Neural progenitor cell (in vitro differentiated cells): ENCODE measurements at regions not wholly inside any gene's neighbourhood (a gene's known extent, or its start where the extent isn't known, plus 50 kb on each side); places are given as distances from the start of the nearest gene placed in this dataset.

Source experiments
- DNase-seq: peaks from one replicate; pipeline ENCODE4 v3.0.0-alpha.2; 2016; ENCODE audit warnings: low spot score
- H2AFZ ChIP-seq: fragments of 200-600 bp; sonication (generic); replicated peaks from 2 replicates; pipeline ENCODE4 v1.6.1; 2016; ENCODE audit warnings: antibody characterized with exemption
- H3F3A ChIP-seq: fragments of 200-600 bp; sonication (generic); 2 replicates; pipeline ENCODE4 v1.6.1; 2016; ENCODE audit warnings: antibody characterized with exemption, low read depth
- H3K27ac ChIP-seq: fragments of 200-600 bp; sonication (generic); 2 replicates; pipeline ENCODE4 v1.5.1; 2016; ENCODE audit warnings: mild to moderate bottlenecking
- H3K27me3 ChIP-seq: fragments of 200-600 bp; sonication (generic); 2 replicates; pipeline ENCODE4 v1.6.1; 2016; ENCODE audit warnings: mild to moderate bottlenecking, moderate library complexity
- H3K36me3 ChIP-seq: fragments of 200-600 bp; sonication (generic); 2 replicates; pipeline ENCODE4 v1.5.1; 2016
- H3K4me1 ChIP-seq: fragments of 200-600 bp; sonication (generic); 2 replicates; pipeline ENCODE4 v1.6.1; 2016; ENCODE audit warnings: mixed run types
- H3K4me2 ChIP-seq: fragments of 200-600 bp; sonication (generic); 2 replicates; pipeline ENCODE4 v1.6.1; 2016
- H3K4me3 ChIP-seq: fragments of 200-600 bp; sonication (generic); 2 replicates; pipeline ENCODE4 v1.5.1; 2016
- H3K79me2 ChIP-seq: fragments of 200-600 bp; sonication (generic); 2 replicates; pipeline ENCODE4 v1.6.1; 2016; ENCODE audit warnings: low read depth
- H3K9ac ChIP-seq: fragments of 200-600 bp; sonication (generic); 2 replicates; pipeline ENCODE4 v1.6.1; 2016
- H3K9me3 ChIP-seq: fragments of 200-600 bp; sonication (generic); 2 replicates; pipeline ENCODE4 v1.5.1; 2016; ENCODE audit warnings: low read depth
- H4K20me1 ChIP-seq: fragments of 200-600 bp; sonication (generic); 2 replicates; pipeline ENCODE4 v1.6.1; 2016; ENCODE audit warnings: low read depth
- H3K27ac Mint-ChIP-seq: 3 replicates; pipeline ENCODE4 v1.8.0; 2021; ENCODE audit warnings: mixed read lengths
- H3K27me3 Mint-ChIP-seq: 2 replicates; pipeline ENCODE4 v1.8.0; 2022; ENCODE audit warnings: low read depth, mild to moderate bottlenecking, inconsistent platforms, moderate library complexity, mixed read lengths; ENCODE audit not compliant: insufficient read depth
- H3K36me3 Mint-ChIP-seq: 3 replicates; pipeline ENCODE4 v1.8.0; 2021; ENCODE audit warnings: mixed read lengths
- H3K4me1 Mint-ChIP-seq: 3 replicates; pipeline ENCODE4 v1.8.0; 2021; ENCODE audit warnings: mixed read lengths
- H3K4me3 Mint-ChIP-seq: 3 replicates; pipeline ENCODE4 v1.8.0; 2021; ENCODE audit warnings: mild to moderate bottlenecking, moderate library complexity, mixed read lengths
- H3K9me3 Mint-ChIP-seq: 3 replicates; pipeline ENCODE4 v1.8.0; 2020; ENCODE audit warnings: mixed read lengths
- CTCF ChIP-seq: fragments of 200-600 bp; sonication (generic); IDR thresholded peaks from 2 replicates; pipeline ENCODE4 v1.5.1; 2017; ENCODE audit warnings: antibody characterized with exemption, mild to moderate bottlenecking
- EZH2 ChIP-seq: fragments of 200-600 bp; sonication (generic); IDR thresholded peaks from 2 replicates; pipeline ENCODE4 v1.6.1; 2017; ENCODE audit warnings: antibody characterized with exemption, mild to moderate bottlenecking, moderate library complexity
- EZH2phosphoT487 ChIP-seq: fragments of 200-600 bp; sonication (generic); IDR thresholded peaks from 2 replicates; pipeline ENCODE4 v1.6.1; 2017; ENCODE audit warnings: antibody characterized with exemption

- Histone ChIP-seq H2AFZ (no peak overlapping the region), H3K4me3 (no peak overlapping the region), H3F3A (peaks cover 7% of the 10 kb centered on the region), H4K20me1 (no peaks in the 10 kb centered on the region), H3K9ac (no peak overlapping the region), H3K4me1 (peaks cover 33% of the 10 kb centered on the region), H3K4me2 (no peak overlapping the region), H3K79me2 (no peaks in the 10 kb centered on the region), H3K36me3 (no peaks in the 10 kb centered on the region), H3K9me3 (no peaks in the 10 kb centered on the region), H3K27me3 (no peaks in the 10 kb centered on the region), H3K27ac (no peak overlapping the region)
- Mint-ChIP-seq H3K4me3 (peak overlapping the region; percentile 30), H3K27me3 (peaks cover under 1% of the 10 kb centered on the region), H3K36me3 (no peaks in the 10 kb centered on the region), H3K27ac (no peak overlapping the region), H3K9me3 (no peaks in the 10 kb centered on the region), H3K4me1 (peaks cover 53% of the 10 kb centered on the region)
- TF ChIP-seq EZH2 (no peak), EZH2phosphoT487 (no peak), CTCF (no peak)
- no peak for DNase-seq
Observed at GRCh38 chr2:66700677-66701066, 265.7 kb downstream of the MEIS1 start.

GRCh38 chr2:66701251-66701650, 266.3 kb downstream of the MEIS1 start:
- Histone ChIP-seq H3K9me3 (no peaks in the 10 kb centered on the region), H3K4me1 (peaks cover 33% of the 10 kb centered on the region), H3K27me3 (no peaks in the 10 kb centered on the region), H3K27ac (no peak overlapping the region), H2AFZ (no peak overlapping the region), H3K36me3 (no peaks in the 10 kb centered on the region), H3K79me2 (no peaks in the 10 kb centered on the region), H3F3A (peaks cover 7% of the 10 kb centered on the region), H3K4me3 (no peak overlapping the region), H3K4me2 (no peak overlapping the region), H3K9ac (no peak overlapping the region), H4K20me1 (no peaks in the 10 kb centered on the region)
- TF ChIP-seq EZH2phosphoT487: no peak
- no peak for TF ChIP-seq CTCF
- no peak for TF ChIP-seq EZH2
- Mint-ChIP-seq H3K27me3 (no peaks in the 10 kb centered on the region), H3K36me3 (no peaks in the 10 kb centered on the region), H3K4me3 (no peak overlapping the region), H3K9me3 (no peaks in the 10 kb centered on the region), H3K27ac (no peak overlapping the region), H3K4me1 (peaks cover 50% of the 10 kb centered on the region)
- no peak for DNase-seq

GRCh38 chr2:66701656-66702055, 266.7 kb downstream of the MEIS1 start:
- H3K36me3 Mint-ChIP-seq: no peaks in the 10 kb centered on the region
- peaks cover 7% of the 10 kb centered on the region for H3F3A ChIP-seq
- H3K27me3 ChIP-seq: no peaks in the 10 kb centered on the region
- H3K4me1 Mint-ChIP-seq: peaks cover 46% of the 10 kb centered on the region
- H3K9me3 ChIP-seq: no peaks in the 10 kb centered on the region
- H3K4me3 ChIP-seq: no peak overlapping the region
- H3K4me1 ChIP-seq: peaks cover 33% of the 10 kb centered on the region
- no peaks in the 10 kb centered on the region for H3K36me3 ChIP-seq
- no peak overlapping the region for H3K27ac ChIP-seq
- H2AFZ ChIP-seq: no peak overlapping the region
- no peak for DNase-seq
- no peaks in the 10 kb centered on the region for H4K20me1 ChIP-seq
- no peak overlapping the region for H3K4me3 Mint-ChIP-seq
- no peaks in the 10 kb centered on the region for H3K79me2 ChIP-seq
- no peak for TF ChIP-seq EZH2phosphoT487
- no peak for TF ChIP-seq CTCF
- no peak for TF ChIP-seq EZH2
- H3K4me2 ChIP-seq: no peak overlapping the region
- H3K9me3 Mint-ChIP-seq: no peaks in the 10 kb centered on the region
- H3K9ac ChIP-seq: no peak overlapping the region
- no peak overlapping the region for H3K27ac Mint-ChIP-seq
- H3K27me3 Mint-ChIP-seq: no peaks in the 10 kb centered on the region

- Histone ChIP-seq H3K27me3 (no peaks in the 10 kb centered on the region), H3K4me1 (peaks cover 33% of the 10 kb centered on the region), H2AFZ (no peak overlapping the region), H3K79me2 (no peaks in the 10 kb centered on the region), H4K20me1 (no peaks in the 10 kb centered on the region), H3K4me3 (no peak overlapping the region), H3K9ac (no peak overlapping the region), H3K27ac (no peak overlapping the region), H3F3A (peaks cover 7% of the 10 kb centered on the region), H3K36me3 (no peaks in the 10 kb centered on the region), H3K9me3 (no peaks in the 10 kb centered on the region), H3K4me2 (no peak overlapping the region)
- Mint-ChIP-seq H3K36me3 (no peaks in the 10 kb centered on the region), H3K27ac (no peak overlapping the region), H3K27me3 (no peaks in the 10 kb centered on the region), H3K9me3 (no peaks in the 10 kb centered on the region), H3K4me3 (no peak overlapping the region), H3K4me1 (peaks cover 44% of the 10 kb centered on the region)
- TF ChIP-seq CTCF (no peak), EZH2phosphoT487 (no peak), EZH2 (no peak)
- DNase-seq: no peak
Observed at GRCh38 chr2:66702301-66702700, 267.4 kb downstream of the MEIS1 start.
